ENCODE measurements at regions not wholly inside any gene's neighbourhood (a gene's known extent, or its start where the extent isn't known, plus 50 kb on each side); places are given as distances from the start of the nearest gene placed in this dataset.

DNA sequence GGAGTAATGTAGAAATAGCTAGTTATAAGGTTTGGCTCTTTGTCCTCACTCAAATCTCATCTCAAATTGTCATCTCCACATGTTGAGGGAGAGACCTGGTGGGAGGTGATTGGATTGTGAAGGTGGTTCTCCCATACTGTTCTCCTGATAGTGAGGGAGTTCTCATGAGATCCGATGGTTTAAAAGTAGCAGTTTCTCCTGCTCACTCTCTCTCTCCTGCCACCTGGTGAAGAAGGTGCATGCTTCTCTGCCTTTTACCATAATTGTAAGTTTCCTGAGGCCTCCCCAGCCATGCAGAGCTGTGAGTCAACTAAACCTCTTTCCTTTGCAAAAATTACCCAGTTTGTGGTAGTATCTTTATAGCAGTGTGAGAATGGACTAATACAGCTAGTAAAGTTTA, 849.4 kb downstream of the DACH1 start:
- TF ChIP-seq, protein P1, sequence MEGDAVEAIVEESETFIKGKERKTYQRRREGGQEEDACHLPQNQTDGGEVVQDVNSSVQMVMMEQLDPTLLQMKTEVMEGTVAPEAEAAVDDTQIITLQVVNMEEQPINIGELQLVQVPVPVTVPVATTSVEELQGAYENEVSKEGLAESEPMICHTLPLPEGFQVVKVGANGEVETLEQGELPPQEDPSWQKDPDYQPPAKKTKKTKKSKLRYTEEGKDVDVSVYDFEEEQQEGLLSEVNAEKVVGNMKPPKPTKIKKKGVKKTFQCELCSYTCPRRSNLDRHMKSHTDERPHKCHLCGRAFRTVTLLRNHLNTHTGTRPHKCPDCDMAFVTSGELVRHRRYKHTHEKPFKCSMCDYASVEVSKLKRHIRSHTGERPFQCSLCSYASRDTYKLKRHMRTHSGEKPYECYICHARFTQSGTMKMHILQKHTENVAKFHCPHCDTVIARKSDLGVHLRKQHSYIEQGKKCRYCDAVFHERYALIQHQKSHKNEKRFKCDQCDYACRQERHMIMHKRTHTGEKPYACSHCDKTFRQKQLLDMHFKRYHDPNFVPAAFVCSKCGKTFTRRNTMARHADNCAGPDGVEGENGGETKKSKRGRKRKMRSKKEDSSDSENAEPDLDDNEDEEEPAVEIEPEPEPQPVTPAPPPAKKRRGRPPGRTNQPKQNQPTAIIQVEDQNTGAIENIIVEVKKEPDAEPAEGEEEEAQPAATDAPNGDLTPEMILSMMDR (IDR thresholded peaks at IDR 0.05; ENCODE audit: insufficient read depth, low read length, poor library complexity, severe bottlenecking), result no peak
- TF ChIP-seq EZH2phosphoT487 (conservative IDR thresholded peaks at IDR 0.05; ENCODE audit: low read length), result no peak
